Peyer's patch (tissue), 4 donors: ENCODE measurements at regions not wholly inside any gene's neighbourhood (a gene's known extent, or its start where the extent isn't known, plus 50 kb on each side); places are given as distances from the start of the nearest gene placed in this dataset.

Experiments
- POLR2A ChIP-seq, 2 donors: fragments of 450-650 bp; IDR thresholded peaks; one replicate each; pipeline ENCODE4 v1.5.1; 2017; ENCODE audit warnings: antibody characterized with exemption in 2 of 2, mild to moderate bottlenecking in 2 of 2, moderate library complexity in 2 of 2
- TF ChIP-seq, protein P1 (sequence below), 6 experiments: fragments of 450-650 bp in 4 of 6; fragments of 200-600 bp in 2 of 6; sonication (generic) in 1 of 6; IDR thresholded peaks; one replicate each; pipeline ENCODE4 v1.5.1; 2017 to 2019; ENCODE audit warnings: antibody characterized with exemption in 6 of 6, mild to moderate bottlenecking in 3 of 6, moderate library complexity in 1 of 6

DNA sequence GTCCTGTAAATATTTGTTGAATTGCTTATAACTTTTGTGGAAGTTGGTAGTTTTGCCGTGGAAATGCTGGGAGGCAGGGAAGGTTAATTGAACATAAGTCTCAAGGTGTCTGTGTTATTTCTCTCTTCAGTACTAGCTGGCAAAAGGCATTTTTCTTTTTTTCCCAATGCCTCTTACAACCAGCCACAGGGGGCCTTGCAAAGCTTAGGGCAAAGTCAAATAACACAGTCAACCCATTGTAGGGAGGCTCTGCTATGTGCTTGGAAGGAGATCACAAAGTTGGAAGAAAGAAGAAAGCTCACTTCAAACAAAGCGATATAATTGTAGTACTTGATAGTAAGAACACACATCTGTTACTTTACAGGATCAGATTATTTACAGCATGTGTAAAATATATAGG lies 802.6 kb downstream of the PDHA2 start:
- TF ChIP-seq, protein P1, sequence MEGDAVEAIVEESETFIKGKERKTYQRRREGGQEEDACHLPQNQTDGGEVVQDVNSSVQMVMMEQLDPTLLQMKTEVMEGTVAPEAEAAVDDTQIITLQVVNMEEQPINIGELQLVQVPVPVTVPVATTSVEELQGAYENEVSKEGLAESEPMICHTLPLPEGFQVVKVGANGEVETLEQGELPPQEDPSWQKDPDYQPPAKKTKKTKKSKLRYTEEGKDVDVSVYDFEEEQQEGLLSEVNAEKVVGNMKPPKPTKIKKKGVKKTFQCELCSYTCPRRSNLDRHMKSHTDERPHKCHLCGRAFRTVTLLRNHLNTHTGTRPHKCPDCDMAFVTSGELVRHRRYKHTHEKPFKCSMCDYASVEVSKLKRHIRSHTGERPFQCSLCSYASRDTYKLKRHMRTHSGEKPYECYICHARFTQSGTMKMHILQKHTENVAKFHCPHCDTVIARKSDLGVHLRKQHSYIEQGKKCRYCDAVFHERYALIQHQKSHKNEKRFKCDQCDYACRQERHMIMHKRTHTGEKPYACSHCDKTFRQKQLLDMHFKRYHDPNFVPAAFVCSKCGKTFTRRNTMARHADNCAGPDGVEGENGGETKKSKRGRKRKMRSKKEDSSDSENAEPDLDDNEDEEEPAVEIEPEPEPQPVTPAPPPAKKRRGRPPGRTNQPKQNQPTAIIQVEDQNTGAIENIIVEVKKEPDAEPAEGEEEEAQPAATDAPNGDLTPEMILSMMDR (IDR thresholded peaks at IDR 0.05) = no peak
- TF ChIP-seq POLR2A (IDR thresholded peaks at IDR 0.05) = no peak
